ENCODE measurements at regions not wholly inside any gene's neighbourhood (a gene's known extent, or its start where the extent isn't known, plus 50 kb on each side); places are given as distances from the start of the nearest gene placed in this dataset.

- Histone ChIP-seq H3K9me3 (ENCODE audit: control insufficient read depth in 5 of 5, low read length in 5 of 5) (no peaks in the 10 kb centered on the region), H3K27ac (ENCODE audit: low read depth, low read length) (no peak overlapping the region), H3K36me3 (ENCODE audit: control insufficient read depth in 5 of 5, insufficient read depth in 5 of 5, low read length in 5 of 5) (no peaks in the 10 kb centered on the region), H3K4me1 (ENCODE audit: control insufficient read depth in 5 of 5, insufficient read depth in 5 of 5, low read length in 5 of 5) (peaks cover 0 to 4% (median 0%) of the 10 kb centered on the region in 5 donors), H3K4me3 (ENCODE audit: low read depth in 1 of 5, low read length in 5 of 5) (no peak overlapping the region), H3K27me3 (ENCODE audit: control insufficient read depth in 5 of 5, insufficient read depth in 4 of 5, low read length in 5 of 5) (peaks cover 0 to 10% (median 5%) of the 10 kb centered on the region in 5 donors), H3K9ac (ENCODE audit: low read length in 5 of 5) (no peak overlapping the region)
Observed at GRCh38 chr10:69738071-69738470, 63.6 kb upstream of the COL13A1 start.

DNA sequence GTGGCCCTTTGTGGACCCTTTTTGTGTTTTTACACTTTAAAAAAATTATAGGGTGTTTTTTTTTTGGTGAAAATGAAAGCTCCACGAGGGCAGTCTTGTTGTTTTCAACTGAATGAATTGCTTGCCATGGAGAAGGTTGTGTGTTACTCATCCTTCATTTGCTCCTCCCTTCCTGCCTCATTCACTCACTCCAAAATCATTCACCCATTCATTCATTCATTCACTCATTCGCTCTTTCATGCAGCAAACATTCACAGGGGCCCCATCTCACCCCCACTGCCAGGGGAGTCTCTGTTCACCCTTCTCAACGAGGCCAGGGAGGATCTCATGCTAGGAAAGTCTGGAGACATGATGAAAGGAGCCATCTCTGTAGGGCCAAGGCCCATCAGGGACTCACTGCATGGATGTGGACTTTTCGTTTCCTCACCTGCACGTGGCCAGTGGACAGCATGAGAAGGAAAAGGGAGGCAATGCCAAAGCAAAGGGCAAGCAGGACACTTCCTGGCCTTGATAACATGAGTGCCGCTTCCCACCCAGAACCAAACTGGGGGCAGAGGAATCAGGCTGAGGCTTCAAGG is 62.8 kb upstream of the COL13A1 start:
- Histone ChIP-seq H3K4me1 (ENCODE audit: control insufficient read depth in 5 of 5, insufficient read depth in 5 of 5, low read length in 5 of 5) (peaks cover 0 to 4% (median 0%) of the 10 kb centered on the region in 5 donors), H3K36me3 (ENCODE audit: control insufficient read depth in 5 of 5, insufficient read depth in 5 of 5, low read length in 5 of 5) (no peaks in the 10 kb centered on the region), H3K27me3 (ENCODE audit: control insufficient read depth in 5 of 5, insufficient read depth in 4 of 5, low read length in 5 of 5) (peaks cover 0 to 10% (median 6%) of the 10 kb centered on the region in 5 donors), H3K9me3 (ENCODE audit: control insufficient read depth in 5 of 5, low read length in 5 of 5) (no peaks in the 10 kb centered on the region), H3K9ac (ENCODE audit: low read length in 5 of 5) (no peak overlapping the region), H3K4me3 (ENCODE audit: low read depth in 1 of 5, low read length in 5 of 5) (no peak overlapping the region), H3K27ac (ENCODE audit: low read depth, low read length) (no peak overlapping the region)

DNA sequence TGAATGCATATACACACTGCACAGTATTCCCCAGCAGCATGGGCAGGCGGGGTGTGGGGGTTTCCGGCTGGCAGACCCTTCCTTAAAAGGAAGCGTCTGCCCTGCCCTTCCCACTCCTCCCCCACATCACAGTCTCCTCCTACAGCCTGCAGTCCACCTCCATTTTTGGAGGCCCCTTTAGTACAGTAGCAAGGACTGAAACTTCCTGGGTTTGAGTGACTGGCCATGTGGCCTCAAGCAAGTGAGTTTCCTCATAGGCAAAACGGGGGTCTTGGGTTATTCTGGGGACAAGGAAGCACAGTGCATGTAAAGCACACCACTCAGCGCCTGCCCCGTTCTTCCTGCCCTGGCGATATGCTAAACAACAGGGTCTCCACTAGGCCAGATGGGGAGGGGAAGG is 62.1 kb upstream of the COL13A1 start:
- H3K9me3 ChIP-seq (ENCODE audit: control insufficient read depth in 5 of 5, low read length in 5 of 5) = no peaks in the 10 kb centered on the region

DNA sequence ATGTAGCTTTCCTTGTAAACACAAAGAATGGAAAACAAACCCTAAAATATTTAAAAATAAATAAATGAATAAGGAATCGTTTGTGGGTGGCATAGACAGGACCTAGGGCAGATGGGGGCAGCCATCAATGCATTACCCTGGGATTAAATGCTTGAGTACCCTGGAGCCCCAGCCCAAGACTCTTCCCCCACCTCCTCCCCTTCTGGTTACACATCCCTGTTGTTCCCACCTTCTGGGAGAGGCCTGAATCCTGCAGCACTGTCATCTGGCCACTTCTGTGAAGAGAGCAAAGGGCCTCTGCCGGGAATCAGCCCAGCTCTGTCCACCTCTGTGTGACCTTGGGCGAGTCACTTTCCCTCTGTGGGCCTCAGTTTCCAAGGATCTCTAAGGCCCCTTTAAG is 61.6 kb upstream of the COL13A1 start:
- H3K36me3 ChIP-seq (ENCODE audit: control insufficient read depth in 5 of 5, insufficient read depth in 5 of 5, low read length in 5 of 5) = no peaks in the 10 kb centered on the region
- H3K9me3 ChIP-seq (ENCODE audit: control insufficient read depth in 5 of 5, low read length in 5 of 5) = no peaks in the 10 kb centered on the region
- H3K27ac ChIP-seq (ENCODE audit: low read depth, low read length) = no peak overlapping the region
- H3K4me1 ChIP-seq (ENCODE audit: control insufficient read depth in 5 of 5, insufficient read depth in 5 of 5, low read length in 5 of 5) = no peaks in the 10 kb centered on the region
- peaks cover 0 to 12% (median 8%) of the 10 kb centered on the region in 5 donors for H3K27me3 ChIP-seq (ENCODE audit: control insufficient read depth in 5 of 5, insufficient read depth in 4 of 5, low read length in 5 of 5)
- H3K4me3 ChIP-seq (ENCODE audit: low read depth in 1 of 5, low read length in 5 of 5) = no peak overlapping the region
- no peak overlapping the region for H3K9ac ChIP-seq (ENCODE audit: low read length in 5 of 5)

More for the DNA sequence above, 62.1 kb upstream of the COL13A1 start:
- H3K4me3 ChIP-seq (ENCODE audit: low read depth in 1 of 5, low read length in 5 of 5) = no peak overlapping the region
- no peak overlapping the region for H3K9ac ChIP-seq (ENCODE audit: low read length in 5 of 5)
- H3K36me3 ChIP-seq (ENCODE audit: control insufficient read depth in 5 of 5, insufficient read depth in 5 of 5, low read length in 5 of 5) = no peaks in the 10 kb centered on the region
- no peak overlapping the region for H3K27ac ChIP-seq (ENCODE audit: low read depth, low read length)
- H3K27me3 ChIP-seq (ENCODE audit: control insufficient read depth in 5 of 5, insufficient read depth in 4 of 5, low read length in 5 of 5) = peaks cover 0 to 11% (median 10%) of the 10 kb centered on the region in 5 donors
- no peaks in the 10 kb centered on the region for H3K4me1 ChIP-seq (ENCODE audit: control insufficient read depth in 5 of 5, insufficient read depth in 5 of 5, low read length in 5 of 5)

DNA sequence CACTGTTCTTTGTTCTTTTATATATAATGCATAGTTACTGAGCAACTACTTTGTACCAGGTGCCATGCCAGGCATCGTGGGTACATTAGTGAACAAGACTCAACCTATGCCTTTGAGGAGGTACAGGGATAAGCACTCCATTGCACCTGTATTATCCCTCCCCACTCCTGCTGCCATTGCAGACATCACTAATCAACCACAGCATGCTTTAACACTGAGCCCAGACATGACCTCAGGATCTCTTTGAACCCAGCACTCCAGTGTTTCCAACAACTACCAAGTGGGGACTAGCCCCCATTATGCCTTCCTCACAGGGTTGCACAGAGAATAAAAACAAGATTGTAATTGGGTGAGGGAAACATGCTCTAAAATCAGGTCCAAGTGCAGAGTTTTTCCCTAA is 60.5 kb upstream of the COL13A1 start:
- Histone ChIP-seq H3K9me3 (ENCODE audit: control insufficient read depth in 5 of 5, low read length in 5 of 5) (no peaks in the 10 kb centered on the region), H3K9ac (ENCODE audit: low read length in 5 of 5) (no peak overlapping the region), H3K27ac (ENCODE audit: low read depth, low read length) (no peak overlapping the region), H3K4me1 (ENCODE audit: control insufficient read depth in 5 of 5, insufficient read depth in 5 of 5, low read length in 5 of 5) (no peaks in the 10 kb centered on the region), H3K27me3 (ENCODE audit: control insufficient read depth in 5 of 5, insufficient read depth in 4 of 5, low read length in 5 of 5) (peaks cover 0 to 12% (median 6%) of the 10 kb centered on the region in 5 donors), H3K36me3 (ENCODE audit: control insufficient read depth in 5 of 5, insufficient read depth in 5 of 5, low read length in 5 of 5) (no peaks in the 10 kb centered on the region), H3K4me3 (ENCODE audit: low read depth in 1 of 5, low read length in 5 of 5) (no peak overlapping the region)

- peaks cover 0 to 12% (median 6%) of the 10 kb centered on the region in 5 donors for H3K27me3 ChIP-seq (ENCODE audit: control insufficient read depth in 5 of 5, insufficient read depth in 4 of 5, low read length in 5 of 5)
- H3K4me1 ChIP-seq (ENCODE audit: control insufficient read depth in 5 of 5, insufficient read depth in 5 of 5, low read length in 5 of 5) = no peaks in the 10 kb centered on the region
- H3K9me3 ChIP-seq (ENCODE audit: control insufficient read depth in 5 of 5, low read length in 5 of 5) = no peaks in the 10 kb centered on the region
- H3K9ac ChIP-seq (ENCODE audit: low read length in 5 of 5) = no peak overlapping the region
- no peak overlapping the region for H3K4me3 ChIP-seq (ENCODE audit: low read depth in 1 of 5, low read length in 5 of 5)
- H3K27ac ChIP-seq (ENCODE audit: low read depth, low read length) = no peak overlapping the region
- H3K36me3 ChIP-seq (ENCODE audit: control insufficient read depth in 5 of 5, insufficient read depth in 5 of 5, low read length in 5 of 5) = no peaks in the 10 kb centered on the region
Observed at GRCh38 chr10:69741671-69742355, 59.9 kb upstream of the COL13A1 start.

GRCh38 chr10:69742356-69742695 is 59.4 kb upstream of the COL13A1 start:
- Histone ChIP-seq H3K27me3 (ENCODE audit: control insufficient read depth in 5 of 5, insufficient read depth in 4 of 5, low read length in 5 of 5) (peaks cover 0 to 12% (median 6%) of the 10 kb centered on the region in 5 donors), H3K27ac (ENCODE audit: low read depth, low read length) (no peak overlapping the region), H3K9ac (ENCODE audit: low read length in 5 of 5) (no peak overlapping the region), H3K4me3 (ENCODE audit: low read depth in 1 of 5, low read length in 5 of 5) (no peak overlapping the region), H3K36me3 (ENCODE audit: control insufficient read depth in 5 of 5, insufficient read depth in 5 of 5, low read length in 5 of 5) (no peaks in the 10 kb centered on the region), H3K9me3 (ENCODE audit: control insufficient read depth in 5 of 5, low read length in 5 of 5) (no peaks in the 10 kb centered on the region), H3K4me1 (ENCODE audit: control insufficient read depth in 5 of 5, insufficient read depth in 5 of 5, low read length in 5 of 5) (no peaks in the 10 kb centered on the region)

- Histone ChIP-seq H3K9me3 (ENCODE audit: control insufficient read depth in 5 of 5, low read length in 5 of 5) (no peaks in the 10 kb centered on the region), H3K4me3 (ENCODE audit: low read depth in 1 of 5, low read length in 5 of 5) (no peak overlapping the region), H3K9ac (ENCODE audit: low read length in 5 of 5) (no peak overlapping the region), H3K27ac (ENCODE audit: low read depth, low read length) (no peak overlapping the region), H3K27me3 (ENCODE audit: control insufficient read depth in 5 of 5, insufficient read depth in 4 of 5, low read length in 5 of 5) (peaks cover 0 to 12% (median 6%) of the 10 kb centered on the region in 5 donors), H3K36me3 (ENCODE audit: control insufficient read depth in 5 of 5, insufficient read depth in 5 of 5, low read length in 5 of 5) (no peaks in the 10 kb centered on the region), H3K4me1 (ENCODE audit: control insufficient read depth in 5 of 5, insufficient read depth in 5 of 5, low read length in 5 of 5) (no peaks in the 10 kb centered on the region)
Observed at GRCh38 chr10:69742928-69743602, 58.6 kb upstream of the COL13A1 start.

GRCh38 chr10:69744971-69745370 is 56.7 kb upstream of the COL13A1 start:
- Histone ChIP-seq H3K9ac (ENCODE audit: low read length in 5 of 5) (no peak overlapping the region), H3K4me3 (ENCODE audit: low read depth in 1 of 5, low read length in 5 of 5) (no peak overlapping the region), H3K27ac (ENCODE audit: low read depth, low read length) (no peak overlapping the region)

DNA sequence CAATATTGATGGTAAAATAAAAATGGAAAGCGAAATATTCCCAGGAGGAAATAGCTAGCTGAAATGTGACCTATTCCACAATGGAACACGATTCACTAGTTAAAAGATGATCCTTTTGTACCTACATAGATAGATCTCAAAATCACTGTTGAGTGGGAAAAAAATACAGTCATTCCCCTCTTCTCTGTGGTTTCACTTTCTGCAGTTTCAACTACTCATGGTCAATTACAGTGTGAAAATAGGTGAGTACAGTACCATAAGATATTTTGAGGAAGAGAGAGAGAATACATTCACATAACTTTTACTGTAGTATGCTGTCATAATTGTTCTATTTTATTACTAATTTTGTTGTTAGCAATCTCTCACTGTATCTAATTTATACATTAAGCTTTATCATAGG is 56.0 kb upstream of the COL13A1 start:
- Histone ChIP-seq H3K9me3 (ENCODE audit: control insufficient read depth in 5 of 5, low read length in 5 of 5) (no peaks in the 10 kb centered on the region), H3K9ac (ENCODE audit: low read length in 5 of 5) (no peak overlapping the region), H3K27ac (ENCODE audit: low read depth, low read length) (no peak overlapping the region), H3K4me1 (ENCODE audit: control insufficient read depth in 5 of 5, insufficient read depth in 5 of 5, low read length in 5 of 5) (no peaks in the 10 kb centered on the region), H3K36me3 (ENCODE audit: control insufficient read depth in 5 of 5, insufficient read depth in 5 of 5, low read length in 5 of 5) (no peaks in the 10 kb centered on the region), H3K4me3 (ENCODE audit: low read depth in 1 of 5, low read length in 5 of 5) (no peak overlapping the region), H3K27me3 (ENCODE audit: control insufficient read depth in 5 of 5, insufficient read depth in 4 of 5, low read length in 5 of 5) (peaks cover 5 to 19% (median 10%) of the 10 kb centered on the region in 5 donors)

More at GRCh38 chr10:69744971-69745370, 56.7 kb upstream of the COL13A1 start:
- H3K9me3 ChIP-seq (ENCODE audit: control insufficient read depth in 5 of 5, low read length in 5 of 5) = no peaks in the 10 kb centered on the region
- H3K4me1 ChIP-seq (ENCODE audit: control insufficient read depth in 5 of 5, insufficient read depth in 5 of 5, low read length in 5 of 5) = no peaks in the 10 kb centered on the region
- H3K36me3 ChIP-seq (ENCODE audit: control insufficient read depth in 5 of 5, insufficient read depth in 5 of 5, low read length in 5 of 5) = no peaks in the 10 kb centered on the region
- peaks cover 4 to 16% (median 8%) of the 10 kb centered on the region in 5 donors for H3K27me3 ChIP-seq (ENCODE audit: control insufficient read depth in 5 of 5, insufficient read depth in 4 of 5, low read length in 5 of 5)

Data from subcutaneous abdominal adipose tissue (tissue), 5 donors.